Glutamatergic neuron (in vitro differentiated cells): ENCODE measurements at regions not wholly inside any gene's neighbourhood (a gene's known extent, or its start where the extent isn't known, plus 50 kb on each side); places are given as distances from the start of the nearest gene placed in this dataset.

Experiments used
- DNase-seq: peaks from one replicate; pipeline ENCODE4 v3.0.0; 2022
- H3K27ac Mint-ChIP-seq: one replicate; pipeline ENCODE4 v1.8.0; 2020; ENCODE audit warnings: mild to moderate bottlenecking, mixed read lengths, inconsistent platforms; ENCODE audit not compliant: unreplicated experiment
- H3K27me3 Mint-ChIP-seq: one replicate; pipeline ENCODE4 v1.8.0; 2020; ENCODE audit warnings: mild to moderate bottlenecking, moderate library complexity, mixed read lengths, inconsistent platforms; ENCODE audit not compliant: unreplicated experiment
- H3K36me3 Mint-ChIP-seq: one replicate; pipeline ENCODE4 v1.8.0; 2020; ENCODE audit warnings: mild to moderate bottlenecking, mixed read lengths, inconsistent platforms; ENCODE audit not compliant: unreplicated experiment
- H3K4me1 Mint-ChIP-seq: one replicate; pipeline ENCODE4 v1.8.0; 2020; ENCODE audit warnings: mild to moderate bottlenecking, low read depth, mixed read lengths, inconsistent platforms; ENCODE audit not compliant: unreplicated experiment
- H3K4me3 Mint-ChIP-seq: one replicate; pipeline ENCODE4 v1.8.0; 2020; ENCODE audit warnings: mild to moderate bottlenecking, mixed read lengths, inconsistent platforms; ENCODE audit not compliant: unreplicated experiment
- H3K9me3 Mint-ChIP-seq: one replicate; pipeline ENCODE4 v1.8.0; 2020; ENCODE audit warnings: mild to moderate bottlenecking, moderate library complexity, mixed read lengths, inconsistent platforms; ENCODE audit not compliant: unreplicated experiment
- CTCF ChIP-seq: fragments of 200-600 bp; sonication (generic); IDR thresholded peaks from one replicate; pipeline ENCODE4 v1.5.0; 2021; ENCODE audit not compliant: partially characterized antibody, unreplicated experiment

- H3K4me3 Mint-ChIP-seq, result no peak overlapping the region
- no peaks in the 10 kb centered on the region for H3K9me3 Mint-ChIP-seq
- H3K36me3 Mint-ChIP-seq, result no peaks in the 10 kb centered on the region
- H3K27me3 Mint-ChIP-seq, result peaks cover 2% of the 10 kb centered on the region
- no peak for TF ChIP-seq CTCF
- H3K27ac Mint-ChIP-seq, result no peak overlapping the region
- no peaks in the 10 kb centered on the region for H3K4me1 Mint-ChIP-seq
- DNase-seq, result no peak
Measured at GRCh38 chr3:87801409-87801808, 257.4 kb downstream of the CGGBP1 start.

GRCh38 chr3:87800516-87800915 lies 258.3 kb downstream of the CGGBP1 start:
- no peaks in the 10 kb centered on the region for H3K9me3 Mint-ChIP-seq
- no peak overlapping the region for H3K27ac Mint-ChIP-seq
- no peaks in the 10 kb centered on the region for H3K36me3 Mint-ChIP-seq
- H3K27me3 Mint-ChIP-seq, result peaks cover 2% of the 10 kb centered on the region
- no peak overlapping the region for H3K4me3 Mint-ChIP-seq
- DNase-seq, result no peak
- H3K4me1 Mint-ChIP-seq, result no peaks in the 10 kb centered on the region
- TF ChIP-seq CTCF, result no peak

- Mint-ChIP-seq H3K27me3 (peaks cover 4% of the 10 kb centered on the region), H3K4me1 (no peaks in the 10 kb centered on the region), H3K4me3 (no peak overlapping the region), H3K9me3 (no peaks in the 10 kb centered on the region), H3K36me3 (no peaks in the 10 kb centered on the region), H3K27ac (no peak overlapping the region)
- TF ChIP-seq CTCF, result no peak
- no peak for DNase-seq
Measured at GRCh38 chr3:87798567-87798947, 260.2 kb downstream of the CGGBP1 start.

GRCh38 chr3:87797872-87798566 lies 260.8 kb downstream of the CGGBP1 start:
- Mint-ChIP-seq H3K4me3 (no peak overlapping the region), H3K9me3 (no peaks in the 10 kb centered on the region), H3K4me1 (peaks cover 2% of the 10 kb centered on the region), H3K27me3 (peaks cover 7% of the 10 kb centered on the region), H3K36me3 (no peaks in the 10 kb centered on the region), H3K27ac (no peak overlapping the region)
- TF ChIP-seq CTCF, result no peak
- DNase-seq, result no peak

- no peak for TF ChIP-seq CTCF
- Mint-ChIP-seq H3K4me3 (no peak overlapping the region), H3K27me3 (peaks cover 12% of the 10 kb centered on the region), H3K9me3 (no peaks in the 10 kb centered on the region), H3K36me3 (no peaks in the 10 kb centered on the region), H3K4me1 (peaks cover 3% of the 10 kb centered on the region), H3K27ac (no peak overlapping the region)
- DNase-seq, result no peak
Measured at GRCh38 chr3:87796843-87797185, 262.0 kb downstream of the CGGBP1 start.
